K562 (cell line): ENCODE measurements at regions not wholly inside any gene's neighbourhood (a gene's known extent, or its start where the extent isn't known, plus 50 kb on each side); places are given as distances from the start of the nearest gene placed in this dataset.

ENCODE experiments used
- ATAC-seq: fragments of 200-7000 bp; cut with Tn5 transposase; 3 replicates; pipeline ENCODE4 v1.9.1; 2020; ENCODE audit warnings: moderate library complexity
- BruUV-seq: library from RNA; stranded (reverse); fragments of 400-500 nt; replicated peaks from 2 replicates; lab custom pipeline; 2021; lab: Mats Ljungman, UMichigan
- CTCF ChIA-PET: fragments of 300-600 bp; formaldehyde crosslinking; extraction: SDS; loops from one replicate; lab custom pipeline; 2021; ENCODE audit warnings: low intra/inter-chr PET ratio; lab: Yijun Ruan, JAX
- POLR2A ChIA-PET: fragments of 300-600, 350-650 bp; sonication (Branson Sonifier 250); formaldehyde crosslinking; extraction: SDS; loops from one replicate; lab custom pipeline; 2021; ENCODE audit warnings: antibody characterized with exemption, inconsistent platforms; lab: Yijun Ruan, JAX
- DNase-seq, 4 experiments: peaks; one replicate each; pipeline versions ENCODE4 v3.0.0 to v3.0.0-alpha.2; 2011 to 2018; ENCODE audit warnings: low spot score in 3 of 4, mixed read lengths in 3 of 4; ENCODE audit errors: extremely low read depth in 1 of 4
- FAIRE-seq: peaks from 2 replicates; lab custom pipeline; 2011; peaks lifted over from hg19 to GRCh38; lab: Jason Lieb, UNC
- H2AFZ ChIP-seq: 2 replicates; pipeline ENCODE4 v1.6.0; 2011; ENCODE audit warnings: low read depth, low read length, control low read depth, inconsistent platforms
- H3K27ac ChIP-seq: fragments of 200-600 bp; 3 replicates; pipeline ENCODE4 v1.8.0; 2011; ENCODE audit warnings: low read depth, mild to moderate bottlenecking, control low read depth, inconsistent platforms, low read length, moderate library complexity, mixed read lengths; ENCODE audit errors: extremely low read depth
- H3K27me3 ChIP-seq, 2 experiments: fragments of 300-600 bp in 1 of 2; 2 replicates in 1 of 2; 3 replicates in 1 of 2; pipeline versions ENCODE4 v1.6.0 to v1.8.0; 2011; ENCODE audit warnings: inconsistent platforms in 2 of 2, low read length in 2 of 2, mild to moderate bottlenecking in 1 of 2, mixed read lengths in 1 of 2, moderate library complexity in 1 of 2; ENCODE audit not compliant: control insufficient read depth in 2 of 2, insufficient read depth in 2 of 2
- H3K36me3 ChIP-seq: fragments of 300-600 bp; 3 replicates; pipeline ENCODE4 v1.8.0; 2011; ENCODE audit warnings: mild to moderate bottlenecking, low read length, inconsistent platforms; ENCODE audit not compliant: control insufficient read depth, insufficient read depth
- H3K4me1 ChIP-seq, 2 experiments: fragments of 200-600 bp in 1 of 2; replicated peaks in 1 of 2; 2 replicates in 1 of 2; 3 replicates in 1 of 2; pipeline versions ENCODE4 v1.5.1 to v1.8.0; 2011; ENCODE audit warnings: inconsistent platforms in 2 of 2, low read length in 2 of 2, mild to moderate bottlenecking in 1 of 2, mixed read lengths in 1 of 2, moderate library complexity in 1 of 2; ENCODE audit not compliant: control insufficient read depth in 2 of 2, insufficient read depth in 2 of 2
- H3K4me2 ChIP-seq: 2 replicates; pipeline ENCODE4 v1.6.1; 2011; ENCODE audit warnings: low read length, control low read depth, inconsistent platforms, mixed read lengths; ENCODE audit not compliant: insufficient read depth
- H3K4me3 ChIP-seq: fragments of 200-600 bp; sonication (generic), shearing (Covaris generic); 2 replicates; pipeline ENCODE4 v1.5.1; 2016; ENCODE audit warnings: control low read depth, inconsistent platforms
- H3K79me2 ChIP-seq: fragments of 200-600 bp; 3 replicates; pipeline ENCODE4 v1.8.0; 2011; ENCODE audit warnings: low read length, inconsistent platforms; ENCODE audit not compliant: control insufficient read depth, insufficient read depth
- H3K9ac ChIP-seq, 2 experiments: 2 replicates each; pipeline versions ENCODE4 v1.6.0 to v1.6.1; 2011; ENCODE audit warnings: low read depth in 2 of 2, low read length in 2 of 2, control low read depth in 1 of 2, inconsistent platforms in 1 of 2, mild to moderate bottlenecking in 1 of 2, mixed read lengths in 1 of 2; ENCODE audit not compliant: insufficient read depth in 1 of 2
- H3K9me1 ChIP-seq: one replicate; pipeline ENCODE4 v1.6.0; 2011; ENCODE audit warnings: inconsistent platforms, mild to moderate bottlenecking, low read length, moderate library complexity; ENCODE audit not compliant: control insufficient read depth, insufficient read depth
- H3K9me3 ChIP-seq: replicated peaks from 2 replicates; pipeline ENCODE4 v1.5.1; 2011; ENCODE audit warnings: low read depth, low read length, inconsistent platforms; ENCODE audit not compliant: control insufficient read depth, insufficient read depth
- H4K20me1 ChIP-seq: replicated peaks from 2 replicates; pipeline ENCODE4 v1.6.1; 2011; ENCODE audit warnings: low read length, inconsistent platforms, mixed read lengths; ENCODE audit not compliant: control insufficient read depth, insufficient read depth
- CEBPG ChIP-seq, 3 experiments: fragments of 200-800 bp in 1 of 3; sonication (Bioruptor generic) in 1 of 3; sonication (generic) in 1 of 3; formaldehyde crosslinking in 1 of 3; IDR thresholded peaks in 2 of 3; conservative IDR thresholded peaks in 1 of 3; 2 replicates each; pipeline versions ENCODE4 v1.6.1 to v1.8.0; 2016 to 2022; ENCODE audit warnings: missing compliant biosample characterization in 2 of 3, missing genetic modification characterization in 2 of 3, mild to moderate bottlenecking in 1 of 3, missing genetic modification reagents in 1 of 3
- FOXJ2 ChIP-seq: fragments of 200-800 bp; sonication (Bioruptor generic); IDR thresholded peaks from 2 replicates; pipeline ENCODE4 v1.6.1; 2016; ENCODE audit warnings: missing genetic modification characterization, missing compliant biosample characterization
- HIVEP1 ChIP-seq: fragments of 250-450 bp; sonication (Bioruptor Pico); IDR thresholded peaks from 2 replicates; pipeline ENCODE4 v1.4.0; 2020; ENCODE audit warnings: mild to moderate bottlenecking
- ILF3 ChIP-seq: fragments of 450-650 bp; IDR thresholded peaks from 2 replicates; pipeline ENCODE4 v1.6.1; 2018; ENCODE audit warnings: antibody characterized with exemption, mild to moderate bottlenecking, moderate library complexity, borderline replicate concordance
- KLF10 ChIP-seq: fragments of 250-450 bp; sonication (Bioruptor Pico); IDR thresholded peaks from 2 replicates; pipeline ENCODE4 v1.6.1; 2021; ENCODE audit warnings: matching md5 sums
- MED1 ChIP-seq: sonication (generic); formaldehyde crosslinking; IDR thresholded peaks from 2 replicates; pipeline ENCODE4 v1.8.1; 2023; ENCODE audit warnings: missing genetic modification reagents, borderline replicate concordance
- PRPF4 ChIP-seq: fragments of 200-400 bp; formaldehyde crosslinking; IDR thresholded peaks from one replicate; pipeline ENCODE4 v1.6.1; 2017; ENCODE audit warnings: low read length, low read depth, mild to moderate bottlenecking; ENCODE audit not compliant: insufficient read depth, poor library complexity, severe bottlenecking
- THRAP3 ChIP-seq: fragments of 450-650 bp; IDR thresholded peaks from 2 replicates; pipeline ENCODE4 v1.6.1; 2016; ENCODE audit warnings: mild to moderate bottlenecking, inconsistent platforms, borderline replicate concordance
- WGBS: fragments of 100-300 bp; shearing (Covaris generic); methylation state at CpG from one replicate; pipeline ENCODE4 v1.1.6; 2016; ENCODE audit warnings: low coverage, mixed read lengths; ENCODE audit not compliant: insufficient coverage; ENCODE audit errors: missing lambda C conversion rate; 5-methylcytosine and 5-hydroxymethylcytosine counted together
- in situ Hi-C: fragments of 300-500 bp; cut with MboI; formaldehyde crosslinking; loops from 4 replicates; pipeline ENCODE4 v1.15.0; 2018; ENCODE audit warnings: inconsistent platforms, mixed read lengths
- intact Hi-C: fragments of 100-400 bp; cut with micrococcal nuclease; formaldehyde crosslinking; loops from 2 replicates; pipeline ENCODE4 v1.14.2; 2022
- TF ChIP-seq, protein P1 (sequence below): sonication (generic); formaldehyde crosslinking; IDR thresholded peaks from 2 replicates; pipeline ENCODE4 v1.8.1; 2023; ENCODE audit warnings: mild to moderate bottlenecking, missing genetic modification reagents, moderate library complexity
- TF ChIP-seq, protein P2 (sequence below): sonication (generic); formaldehyde crosslinking; IDR thresholded peaks from 2 replicates; pipeline ENCODE4 v1.8.0; 2022; ENCODE audit warnings: mild to moderate bottlenecking, missing genetic modification reagents

DNA sequence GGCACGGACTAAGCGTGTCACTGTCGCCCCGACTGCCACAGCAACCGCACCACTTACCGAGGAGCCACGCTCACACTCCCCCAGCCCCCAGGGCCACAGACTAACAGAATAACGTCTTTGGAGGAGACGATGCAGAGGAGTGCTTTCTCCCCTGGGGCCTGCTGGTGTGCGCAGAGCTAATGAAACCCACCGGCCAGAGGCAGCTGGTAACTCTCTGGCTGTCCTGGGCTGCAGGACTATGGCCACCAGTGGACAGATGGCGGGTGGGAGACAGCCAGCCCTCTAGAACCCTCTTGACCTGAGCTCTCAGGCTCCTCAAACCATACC is 228.0 kb downstream of the DLL1 start:
- Histone ChIP-seq H3K79me2 (no peaks in the 10 kb centered on the region), H3K27ac (no peak overlapping the region), H3K27me3 (peaks cover 6 to 55% of the 10 kb centered on the region in 2 experiments; a peak in 3 of 5 replicates), H4K20me1 (no peaks in the 10 kb centered on the region), H3K36me3 (no peaks in the 10 kb centered on the region), H3K4me3 (no peak overlapping the region), H3K9ac (no peak overlapping the region), H3K9me1 (no peaks in the 10 kb centered on the region), H3K4me2 (no peak overlapping the region), H3K9me3 (no peaks in the 10 kb centered on the region), H2AFZ (no peak overlapping the region), H3K4me1 (peaks cover 0 to 4% of the 10 kb centered on the region in 2 experiments; a peak in 1 of 5 replicates)
- DNase-seq = no peak
- FAIRE-seq = no peak
- TF ChIP-seq PRPF4 (no peak), HIVEP1 (no peak), CEBPG (CRISPR knock-in tag; IDR thresholded peaks at IDR 0.05) (no peak), CEBPG (tag; conservative IDR thresholded peaks at IDR 0.05 in 1 of 2, IDR thresholded peaks at IDR 0.05 in 1 of 2) (no peak), ILF3 (no peak)
- POLR2A ChIA-PET = no interaction called here
- CTCF ChIA-PET = no interaction called here
- ATAC-seq = no peak
- intact Hi-C loops (no loop called here), in situ Hi-C loops (no loop called here)
- BruUV-seq = no TSS peak
- 1% methylated on average over 12 of the region's 12 CpGs for WGBS

DNA sequence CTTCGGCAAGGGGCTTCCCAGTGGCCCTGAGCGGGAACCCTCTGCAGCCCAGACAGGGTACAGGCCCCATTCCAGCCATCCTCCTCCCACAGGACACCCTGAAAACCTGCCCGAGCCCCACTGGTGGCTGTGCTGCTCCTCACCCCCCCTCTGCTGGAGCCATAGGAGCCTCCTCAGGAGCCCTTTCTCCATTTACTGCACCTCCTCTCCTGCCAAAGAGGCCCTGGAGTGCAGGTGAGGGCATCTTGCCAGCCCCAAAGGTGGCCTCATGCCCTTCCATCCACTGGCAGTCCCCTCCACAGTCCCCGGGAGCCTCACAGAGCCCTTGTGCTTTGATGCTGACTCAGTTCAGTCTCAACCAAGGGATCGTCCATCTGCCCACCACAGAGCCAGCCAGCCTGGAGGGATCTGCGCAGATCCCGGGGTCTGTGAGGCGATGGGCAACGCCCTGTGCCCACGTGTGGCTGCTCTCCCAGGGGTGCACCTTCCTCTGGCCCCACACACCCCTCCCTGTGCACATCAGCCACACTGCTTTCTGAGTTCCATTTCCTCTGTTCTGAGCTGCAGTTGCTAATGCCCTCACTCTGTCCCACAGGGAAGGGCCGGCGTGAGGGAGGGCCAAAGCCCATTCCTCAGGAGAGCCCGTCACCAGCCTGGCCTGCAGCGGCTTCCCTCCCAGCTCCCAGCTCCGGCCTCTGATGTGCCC is 228.5 kb downstream of the DLL1 start:
- intact Hi-C loops = no loop called here
- H3K79me2 ChIP-seq = no peaks in the 10 kb centered on the region
- H3K4me2 ChIP-seq = no peak overlapping the region
- ATAC-seq (no peak), FAIRE-seq (no peak), DNase-seq (no peak)
- H4K20me1 ChIP-seq = no peaks in the 10 kb centered on the region
- H3K27me3 ChIP-seq = peaks cover 6 to 50% of the 10 kb centered on the region in 2 experiments; a peak in 3 of 5 replicates
- WGBS = under 1% methylated on average over 15 of the region's 15 CpGs
- in situ Hi-C loops = no loop called here
- peaks cover 0 to 4% of the 10 kb centered on the region in 2 experiments; a peak in 1 of 5 replicates for H3K4me1 ChIP-seq
- H3K9me3 ChIP-seq = no peaks in the 10 kb centered on the region
- H3K9me1 ChIP-seq = no peaks in the 10 kb centered on the region
- no peak overlapping the region for H2AFZ ChIP-seq
- no peak overlapping the region for H3K9ac ChIP-seq
- CTCF ChIA-PET = no interaction called here
- H3K36me3 ChIP-seq = no peaks in the 10 kb centered on the region
- no peak overlapping the region for H3K4me3 ChIP-seq
- BruUV-seq = no TSS peak
- H3K27ac ChIP-seq = no peak overlapping the region
- POLR2A ChIA-PET = no interaction called here
- TF ChIP-seq THRAP3 (no peak), KLF10 (no peak), MED1 (CRISPR knock-in tag) (no peak), FOXJ2 (tag) (no peak)
- TF ChIP-seq, protein P1, sequence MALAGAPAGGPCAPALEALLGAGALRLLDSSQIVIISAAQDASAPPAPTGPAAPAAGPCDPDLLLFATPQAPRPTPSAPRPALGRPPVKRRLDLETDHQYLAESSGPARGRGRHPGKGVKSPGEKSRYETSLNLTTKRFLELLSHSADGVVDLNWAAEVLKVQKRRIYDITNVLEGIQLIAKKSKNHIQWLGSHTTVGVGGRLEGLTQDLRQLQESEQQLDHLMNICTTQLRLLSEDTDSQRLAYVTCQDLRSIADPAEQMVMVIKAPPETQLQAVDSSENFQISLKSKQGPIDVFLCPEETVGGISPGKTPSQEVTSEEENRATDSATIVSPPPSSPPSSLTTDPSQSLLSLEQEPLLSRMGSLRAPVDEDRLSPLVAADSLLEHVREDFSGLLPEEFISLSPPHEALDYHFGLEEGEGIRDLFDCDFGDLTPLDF (CRISPR knock-in tag) = no peak
- TF ChIP-seq, protein P2, sequence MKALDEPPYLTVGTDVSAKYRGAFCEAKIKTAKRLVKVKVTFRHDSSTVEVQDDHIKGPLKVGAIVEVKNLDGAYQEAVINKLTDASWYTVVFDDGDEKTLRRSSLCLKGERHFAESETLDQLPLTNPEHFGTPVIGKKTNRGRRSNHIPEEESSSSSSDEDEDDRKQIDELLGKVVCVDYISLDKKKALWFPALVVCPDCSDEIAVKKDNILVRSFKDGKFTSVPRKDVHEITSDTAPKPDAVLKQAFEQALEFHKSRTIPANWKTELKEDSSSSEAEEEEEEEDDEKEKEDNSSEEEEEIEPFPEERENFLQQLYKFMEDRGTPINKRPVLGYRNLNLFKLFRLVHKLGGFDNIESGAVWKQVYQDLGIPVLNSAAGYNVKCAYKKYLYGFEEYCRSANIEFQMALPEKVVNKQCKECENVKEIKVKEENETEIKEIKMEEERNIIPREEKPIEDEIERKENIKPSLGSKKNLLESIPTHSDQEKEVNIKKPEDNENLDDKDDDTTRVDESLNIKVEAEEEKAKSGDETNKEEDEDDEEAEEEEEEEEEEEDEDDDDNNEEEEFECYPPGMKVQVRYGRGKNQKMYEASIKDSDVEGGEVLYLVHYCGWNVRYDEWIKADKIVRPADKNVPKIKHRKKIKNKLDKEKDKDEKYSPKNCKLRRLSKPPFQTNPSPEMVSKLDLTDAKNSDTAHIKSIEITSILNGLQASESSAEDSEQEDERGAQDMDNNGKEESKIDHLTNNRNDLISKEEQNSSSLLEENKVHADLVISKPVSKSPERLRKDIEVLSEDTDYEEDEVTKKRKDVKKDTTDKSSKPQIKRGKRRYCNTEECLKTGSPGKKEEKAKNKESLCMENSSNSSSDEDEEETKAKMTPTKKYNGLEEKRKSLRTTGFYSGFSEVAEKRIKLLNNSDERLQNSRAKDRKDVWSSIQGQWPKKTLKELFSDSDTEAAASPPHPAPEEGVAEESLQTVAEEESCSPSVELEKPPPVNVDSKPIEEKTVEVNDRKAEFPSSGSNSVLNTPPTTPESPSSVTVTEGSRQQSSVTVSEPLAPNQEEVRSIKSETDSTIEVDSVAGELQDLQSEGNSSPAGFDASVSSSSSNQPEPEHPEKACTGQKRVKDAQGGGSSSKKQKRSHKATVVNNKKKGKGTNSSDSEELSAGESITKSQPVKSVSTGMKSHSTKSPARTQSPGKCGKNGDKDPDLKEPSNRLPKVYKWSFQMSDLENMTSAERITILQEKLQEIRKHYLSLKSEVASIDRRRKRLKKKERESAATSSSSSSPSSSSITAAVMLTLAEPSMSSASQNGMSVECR (CRISPR knock-in tag) = no peak
